DOHH2 (cell line): ENCODE measurements at regions not wholly inside any gene's neighbourhood (a gene's known extent, or its start where the extent isn't known, plus 50 kb on each side); places are given as distances from the start of the nearest gene placed in this dataset.

Experiments used
- CTCF ChIP-seq: fragments of 200-600 bp; sonication (generic); IDR thresholded peaks from one replicate; pipeline ENCODE4 v1.5.1; 2014; ENCODE audit warnings: antibody characterized with exemption, mild to moderate bottlenecking, low read depth, low read length; ENCODE audit not compliant: poor library complexity, severe bottlenecking
- EZH2phosphoT487 ChIP-seq: fragments of 200-600 bp; sonication (generic); IDR thresholded peaks from 2 replicates; pipeline ENCODE4 v1.6.1; 2017; ENCODE audit warnings: borderline replicate concordance, mild to moderate bottlenecking, antibody characterized with exemption, low read length, moderate library complexity, mixed read lengths

- TF ChIP-seq CTCF = peak; percentile 88
- no peak for TF ChIP-seq EZH2phosphoT487
Observed at GRCh38 chr1:204746838-204747442, 61.4 kb upstream of the LRRN2 start.
